Neural cell (in vitro differentiated cells): ENCODE measurements at regions not wholly inside any gene's neighbourhood (a gene's known extent, or its start where the extent isn't known, plus 50 kb on each side); places are given as distances from the start of the nearest gene placed in this dataset.

ENCODE experiments used
- EP300 ChIP-seq: fragments of 450-650 bp; conservative IDR thresholded peaks from 2 replicates; pipeline ENCODE4 v1.6.1; 2014; ENCODE audit warnings: antibody characterized with exemption, mild to moderate bottlenecking, moderate library complexity; ENCODE audit not compliant: poor library complexity, severe bottlenecking
- EZH2 ChIP-seq: fragments of 200-600, 300-800 bp; shearing (Covaris generic), sonication (generic); IDR thresholded peaks from 2 replicates; pipeline ENCODE4 v1.6.1; 2014; ENCODE audit warnings: antibody characterized with exemption, low read length, borderline replicate concordance, mild to moderate bottlenecking; ENCODE audit not compliant: insufficient read depth, poor library complexity, severe bottlenecking
- POLR2AphosphoS5 ChIP-seq: IDR thresholded peaks from 2 replicates; pipeline ENCODE4 v1.6.1; 2012
- RAD21 ChIP-seq: fragments of 450-650 bp; conservative IDR thresholded peaks from 2 replicates; pipeline ENCODE4 v1.6.1; 2014; ENCODE audit warnings: antibody characterized with exemption, mild to moderate bottlenecking, moderate library complexity
- SMC3 ChIP-seq: fragments of 450-650 bp; conservative IDR thresholded peaks from 2 replicates; pipeline ENCODE4 v1.6.1; 2014; ENCODE audit warnings: antibody characterized with exemption, mild to moderate bottlenecking, moderate library complexity; ENCODE audit not compliant: poor library complexity
- TF ChIP-seq, protein P1 (sequence below): fragments of 450-650 bp; IDR thresholded peaks from 2 replicates; pipeline ENCODE4 v1.5.1; 2014; ENCODE audit warnings: antibody characterized with exemption, mild to moderate bottlenecking, moderate library complexity; ENCODE audit not compliant: poor library complexity, severe bottlenecking
- TF ChIP-seq, protein P2 (sequence below): IDR thresholded peaks from 2 replicates; pipeline ENCODE4 v1.6.1; 2012; ENCODE audit warnings: borderline replicate concordance

DNA sequence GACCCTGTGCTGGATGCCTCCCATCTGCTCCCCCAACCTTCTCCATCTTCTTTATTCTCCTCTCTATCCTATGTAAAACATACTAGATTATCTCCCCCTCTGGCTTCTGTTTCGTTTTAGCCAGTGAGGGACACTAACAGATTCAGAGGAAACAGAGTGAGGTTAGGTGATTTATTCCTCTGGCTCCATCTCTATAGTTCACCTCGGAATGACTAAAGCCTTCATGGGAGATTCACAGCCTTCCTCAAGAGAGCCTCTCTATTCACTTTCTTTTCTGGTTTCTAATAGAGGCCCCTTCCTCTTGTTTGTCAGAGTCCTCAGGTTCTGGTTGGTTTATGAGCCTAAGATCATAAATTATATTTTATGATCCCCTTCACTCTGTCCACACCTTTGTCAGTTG is 633.1 kb upstream of the TYRP1 start:
- TF ChIP-seq, protein P1, sequence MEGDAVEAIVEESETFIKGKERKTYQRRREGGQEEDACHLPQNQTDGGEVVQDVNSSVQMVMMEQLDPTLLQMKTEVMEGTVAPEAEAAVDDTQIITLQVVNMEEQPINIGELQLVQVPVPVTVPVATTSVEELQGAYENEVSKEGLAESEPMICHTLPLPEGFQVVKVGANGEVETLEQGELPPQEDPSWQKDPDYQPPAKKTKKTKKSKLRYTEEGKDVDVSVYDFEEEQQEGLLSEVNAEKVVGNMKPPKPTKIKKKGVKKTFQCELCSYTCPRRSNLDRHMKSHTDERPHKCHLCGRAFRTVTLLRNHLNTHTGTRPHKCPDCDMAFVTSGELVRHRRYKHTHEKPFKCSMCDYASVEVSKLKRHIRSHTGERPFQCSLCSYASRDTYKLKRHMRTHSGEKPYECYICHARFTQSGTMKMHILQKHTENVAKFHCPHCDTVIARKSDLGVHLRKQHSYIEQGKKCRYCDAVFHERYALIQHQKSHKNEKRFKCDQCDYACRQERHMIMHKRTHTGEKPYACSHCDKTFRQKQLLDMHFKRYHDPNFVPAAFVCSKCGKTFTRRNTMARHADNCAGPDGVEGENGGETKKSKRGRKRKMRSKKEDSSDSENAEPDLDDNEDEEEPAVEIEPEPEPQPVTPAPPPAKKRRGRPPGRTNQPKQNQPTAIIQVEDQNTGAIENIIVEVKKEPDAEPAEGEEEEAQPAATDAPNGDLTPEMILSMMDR, result no peak
- TF ChIP-seq, protein P2, sequence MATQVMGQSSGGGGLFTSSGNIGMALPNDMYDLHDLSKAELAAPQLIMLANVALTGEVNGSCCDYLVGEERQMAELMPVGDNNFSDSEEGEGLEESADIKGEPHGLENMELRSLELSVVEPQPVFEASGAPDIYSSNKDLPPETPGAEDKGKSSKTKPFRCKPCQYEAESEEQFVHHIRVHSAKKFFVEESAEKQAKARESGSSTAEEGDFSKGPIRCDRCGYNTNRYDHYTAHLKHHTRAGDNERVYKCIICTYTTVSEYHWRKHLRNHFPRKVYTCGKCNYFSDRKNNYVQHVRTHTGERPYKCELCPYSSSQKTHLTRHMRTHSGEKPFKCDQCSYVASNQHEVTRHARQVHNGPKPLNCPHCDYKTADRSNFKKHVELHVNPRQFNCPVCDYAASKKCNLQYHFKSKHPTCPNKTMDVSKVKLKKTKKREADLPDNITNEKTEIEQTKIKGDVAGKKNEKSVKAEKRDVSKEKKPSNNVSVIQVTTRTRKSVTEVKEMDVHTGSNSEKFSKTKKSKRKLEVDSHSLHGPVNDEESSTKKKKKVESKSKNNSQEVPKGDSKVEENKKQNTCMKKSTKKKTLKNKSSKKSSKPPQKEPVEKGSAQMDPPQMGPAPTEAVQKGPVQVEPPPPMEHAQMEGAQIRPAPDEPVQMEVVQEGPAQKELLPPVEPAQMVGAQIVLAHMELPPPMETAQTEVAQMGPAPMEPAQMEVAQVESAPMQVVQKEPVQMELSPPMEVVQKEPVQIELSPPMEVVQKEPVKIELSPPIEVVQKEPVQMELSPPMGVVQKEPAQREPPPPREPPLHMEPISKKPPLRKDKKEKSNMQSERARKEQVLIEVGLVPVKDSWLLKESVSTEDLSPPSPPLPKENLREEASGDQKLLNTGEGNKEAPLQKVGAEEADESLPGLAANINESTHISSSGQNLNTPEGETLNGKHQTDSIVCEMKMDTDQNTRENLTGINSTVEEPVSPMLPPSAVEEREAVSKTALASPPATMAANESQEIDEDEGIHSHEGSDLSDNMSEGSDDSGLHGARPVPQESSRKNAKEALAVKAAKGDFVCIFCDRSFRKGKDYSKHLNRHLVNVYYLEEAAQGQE, result no peak
- TF ChIP-seq EP300 (no peak), RAD21 (no peak), POLR2AphosphoS5 (no peak), SMC3 (no peak), EZH2 (no peak)
